Activated T-helper 1 cell treated with anti-CD3 and anti-CD28 coated beads, Interleukin-12 subunit alpha, Interleukin-12 subunit beta, Interleukin-2, Interleukin-4 antibody, amounts not matched to agents 30 ng/mL and 10 ng/mL and 1 ng/mL, durations not matched to agents 14 hours and 24 hours and 36 hours (primary cell): ENCODE measurements at regions not wholly inside any gene's neighbourhood (a gene's known extent, or its start where the extent isn't known, plus 50 kb on each side); places are given as distances from the start of the nearest gene placed in this dataset.
A peak's percentile ranks its signal among the peaks of the same experiment; 100 is the strongest.

ENCODE experiments used
- DNase-seq: peaks from one replicate; pipeline ENCODE4 v3.0.0; 2021; ENCODE audit warnings: low spot score
- H3K27ac Mint-ChIP-seq: one replicate; pipeline ENCODE4 v1.8.0; 2021; ENCODE audit warnings: mild to moderate bottlenecking, mixed read lengths
- H3K27me3 Mint-ChIP-seq: one replicate; pipeline ENCODE4 v1.8.0; 2022; ENCODE audit warnings: mild to moderate bottlenecking, moderate library complexity, mixed read lengths; ENCODE audit not compliant: insufficient read depth
- H3K36me3 Mint-ChIP-seq: one replicate; pipeline ENCODE4 v1.8.0; 2021; ENCODE audit warnings: low read depth, mixed read lengths
- H3K4me1 Mint-ChIP-seq: one replicate; pipeline ENCODE4 v1.8.0; 2021; ENCODE audit warnings: low read depth, mixed read lengths
- H3K4me3 Mint-ChIP-seq: one replicate; pipeline ENCODE4 v1.8.0; 2021; ENCODE audit warnings: mild to moderate bottlenecking, moderate library complexity, mixed read lengths
- H3K9me3 Mint-ChIP-seq: one replicate; pipeline ENCODE4 v1.8.0; 2021; ENCODE audit warnings: mixed read lengths
- intact Hi-C: fragments of 100-400 bp; cut with micrococcal nuclease; formaldehyde crosslinking; loops from one replicate; pipeline ENCODE4 v1.15.1; 2024

DNA sequence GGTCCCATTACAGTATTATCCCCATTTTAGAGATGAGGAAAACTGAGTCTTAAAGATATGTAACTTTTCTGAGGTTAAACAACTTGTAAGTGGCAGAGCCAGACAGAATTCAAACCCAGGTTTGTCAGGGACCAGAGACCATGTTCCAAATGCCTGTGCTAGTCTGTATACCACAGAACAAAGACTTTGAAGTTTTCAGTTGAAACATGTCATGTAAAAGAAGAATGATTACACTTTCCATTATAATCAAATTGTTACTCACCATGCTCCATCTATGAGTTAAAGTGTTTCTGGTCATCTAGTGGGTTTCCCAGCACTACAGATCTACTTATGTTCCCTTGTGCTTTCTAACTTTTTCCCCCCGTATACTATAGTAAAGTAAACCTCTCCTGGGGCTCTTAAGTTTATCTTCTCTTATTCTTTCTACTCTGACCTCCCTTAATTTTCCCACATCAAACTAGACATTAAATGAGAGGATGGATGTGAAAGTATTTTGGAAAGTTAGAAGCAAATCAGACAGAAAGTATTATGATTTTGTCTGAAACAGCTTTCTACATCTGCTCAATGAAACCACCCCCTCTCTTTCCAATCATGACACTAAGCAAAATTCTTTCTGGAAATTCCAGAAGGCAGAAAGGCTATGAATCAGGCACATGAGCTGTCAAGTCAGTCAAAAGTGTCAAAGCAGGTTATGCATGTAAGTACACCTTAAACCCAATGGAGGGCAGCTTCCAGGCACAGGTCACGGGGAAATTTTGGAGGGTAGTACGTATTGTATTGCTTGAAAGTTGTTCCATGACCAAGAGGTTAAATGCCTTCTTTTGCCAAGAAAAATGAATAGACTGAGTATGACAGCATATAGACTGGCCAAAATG, 132.7 kb upstream of the MAP3K7 start:
- intact Hi-C loops, result no loop called here
- no peak overlapping the region for H3K4me3 Mint-ChIP-seq
- H3K36me3 Mint-ChIP-seq, result no peaks in the 10 kb centered on the region
- peaks cover 7% of the 10 kb centered on the region for H3K27me3 Mint-ChIP-seq
- DNase-seq, result no peak
- H3K4me1 Mint-ChIP-seq, result peaks cover 5% of the 10 kb centered on the region
- H3K9me3 Mint-ChIP-seq, result no peaks in the 10 kb centered on the region
- H3K27ac Mint-ChIP-seq, result peak overlapping the region; percentile 34

DNA sequence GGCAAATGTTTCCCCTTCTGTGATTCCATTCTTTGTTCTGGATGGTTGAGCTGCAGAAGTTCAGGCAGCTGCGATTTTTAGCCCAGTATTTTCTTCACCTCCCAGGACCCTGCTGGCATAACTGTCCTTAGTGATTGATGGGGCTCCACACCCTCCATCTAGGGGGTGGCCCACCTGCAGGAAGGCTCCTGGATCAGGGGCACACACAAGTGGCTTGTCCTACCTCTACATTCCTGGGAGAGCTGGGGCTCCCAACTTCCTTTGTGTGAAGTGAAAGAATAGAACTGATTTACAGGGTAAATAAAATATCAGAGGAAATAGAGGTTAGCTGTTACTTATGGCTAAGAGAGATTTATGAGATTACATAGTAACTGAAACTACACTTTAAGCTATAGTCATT, 129.5 kb upstream of the MAP3K7 start:
- intact Hi-C loops, result no loop called here
- Mint-ChIP-seq H3K4me3 (no peak overlapping the region), H3K27ac (no peak overlapping the region), H3K27me3 (peaks cover 17% of the 10 kb centered on the region), H3K9me3 (no peaks in the 10 kb centered on the region), H3K36me3 (no peaks in the 10 kb centered on the region), H3K4me1 (peaks cover 5% of the 10 kb centered on the region)
- no peak for DNase-seq

DNA sequence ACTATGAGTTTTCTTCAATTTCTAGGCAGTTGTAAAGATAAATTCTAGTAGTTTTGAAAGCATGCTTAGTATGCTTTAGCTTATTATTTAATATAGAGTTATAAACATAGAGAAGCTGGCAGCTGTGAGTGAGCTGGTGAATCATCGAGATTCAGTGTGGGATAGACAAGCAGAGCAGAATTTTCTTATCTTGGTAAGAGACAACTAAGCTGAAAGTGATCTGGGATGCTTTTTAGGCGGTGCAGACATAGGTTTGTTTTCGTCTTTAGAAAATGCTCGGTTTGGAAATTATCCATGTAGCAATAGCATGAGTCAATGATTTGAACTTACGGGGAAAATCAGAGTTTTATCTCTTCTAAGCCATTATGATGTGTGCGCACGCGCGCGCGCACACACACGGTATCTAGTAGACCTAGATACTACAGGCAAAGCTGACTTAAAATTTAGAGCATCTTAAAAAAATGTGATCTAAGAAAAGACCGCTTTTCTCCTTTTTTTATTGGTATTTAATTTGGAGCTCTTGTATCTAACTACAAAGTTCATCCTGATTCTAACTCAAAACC, 128.3 kb upstream of the MAP3K7 start:
- intact Hi-C loops, result no loop called here
- no peak for DNase-seq
- Mint-ChIP-seq H3K4me1 (peaks cover 5% of the 10 kb centered on the region), H3K27ac (no peak overlapping the region), H3K4me3 (no peak overlapping the region), H3K27me3 (peaks cover 17% of the 10 kb centered on the region), H3K9me3 (no peaks in the 10 kb centered on the region), H3K36me3 (no peaks in the 10 kb centered on the region)

DNA sequence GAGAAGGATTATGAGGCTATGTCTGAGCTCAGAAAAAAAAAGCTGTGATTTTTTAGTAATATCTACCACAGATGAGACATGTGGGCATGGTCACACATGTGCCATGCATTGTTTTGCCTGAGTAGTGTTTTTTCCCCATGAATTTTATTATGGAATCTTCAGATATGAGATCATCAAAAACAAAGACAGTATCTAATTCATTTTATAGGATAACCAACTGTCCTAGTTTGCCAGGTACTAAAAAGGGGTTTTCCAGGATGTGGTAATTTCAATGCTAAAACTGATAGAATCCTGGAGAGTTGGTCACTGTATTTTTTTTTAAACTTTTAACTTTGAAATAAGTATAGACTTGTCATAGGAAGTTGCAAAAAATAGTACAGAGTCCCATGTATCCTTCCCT, 127.4 kb upstream of the MAP3K7 start:
- Mint-ChIP-seq H3K27me3 (peaks cover 17% of the 10 kb centered on the region), H3K36me3 (no peaks in the 10 kb centered on the region), H3K9me3 (no peaks in the 10 kb centered on the region), H3K4me3 (no peak overlapping the region), H3K27ac (no peak overlapping the region), H3K4me1 (no peaks in the 10 kb centered on the region)
- intact Hi-C loops, result no loop called here
- DNase-seq, result no peak

DNA sequence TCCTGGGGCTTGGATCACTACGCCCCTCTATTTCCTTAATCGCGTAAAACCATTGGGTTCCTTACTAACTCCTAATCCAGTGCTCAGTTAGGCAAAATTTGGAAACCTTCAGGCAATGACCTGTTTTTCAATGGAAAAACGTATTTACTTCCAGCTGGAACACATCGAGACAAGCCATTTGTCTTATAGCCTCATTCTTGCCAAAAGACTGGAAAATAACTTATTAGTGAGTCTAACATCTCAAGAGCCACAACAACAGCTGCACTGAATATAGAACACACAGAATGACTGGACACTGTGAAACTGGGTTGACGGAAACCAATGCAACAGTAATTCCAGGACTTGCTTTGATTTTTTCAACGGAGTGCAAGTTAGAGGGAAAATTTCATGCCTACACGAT, 125.2 kb upstream of the MAP3K7 start:
- no peak overlapping the region for H3K27ac Mint-ChIP-seq
- H3K27me3 Mint-ChIP-seq, result peaks cover 12% of the 10 kb centered on the region
- H3K36me3 Mint-ChIP-seq, result no peaks in the 10 kb centered on the region
- DNase-seq, result no peak
- H3K9me3 Mint-ChIP-seq, result no peaks in the 10 kb centered on the region
- H3K4me3 Mint-ChIP-seq, result no peak overlapping the region
- H3K4me1 Mint-ChIP-seq, result no peaks in the 10 kb centered on the region
- intact Hi-C loops, result no loop called here

DNA sequence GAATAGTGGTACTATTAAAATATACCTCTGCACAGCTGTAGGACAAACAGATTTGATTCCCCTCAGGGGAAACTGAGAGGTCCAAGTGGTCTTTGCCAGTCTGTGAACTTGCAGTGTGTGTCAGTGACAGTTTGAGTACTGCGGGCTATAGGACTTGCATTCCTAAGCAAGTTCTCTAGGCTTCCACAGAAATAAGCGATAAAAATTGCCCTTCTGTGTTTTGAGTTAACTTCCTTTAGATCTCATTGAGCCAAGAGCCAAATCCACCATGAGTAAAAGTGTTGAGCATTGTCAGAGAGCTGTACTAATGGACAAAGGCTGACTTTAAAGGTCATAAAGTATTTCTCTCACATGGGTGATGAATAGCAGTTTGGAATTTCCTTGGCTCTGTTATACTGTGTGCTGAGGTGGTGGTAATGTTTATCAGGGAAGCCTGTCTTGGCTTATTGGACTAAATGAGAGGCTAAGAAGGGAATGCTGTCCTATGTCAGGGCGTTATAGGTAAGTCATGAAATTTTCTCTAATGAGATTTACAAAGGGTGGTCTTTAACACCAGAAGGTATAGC, 122.6 kb upstream of the MAP3K7 start:
- no peak for DNase-seq
- no peaks in the 10 kb centered on the region for H3K9me3 Mint-ChIP-seq
- intact Hi-C loops, result no loop called here
- no peak overlapping the region for H3K27ac Mint-ChIP-seq
- no peaks in the 10 kb centered on the region for H3K4me1 Mint-ChIP-seq
- H3K36me3 Mint-ChIP-seq, result no peaks in the 10 kb centered on the region
- H3K27me3 Mint-ChIP-seq, result peaks cover 12% of the 10 kb centered on the region
- no peak overlapping the region for H3K4me3 Mint-ChIP-seq

DNA sequence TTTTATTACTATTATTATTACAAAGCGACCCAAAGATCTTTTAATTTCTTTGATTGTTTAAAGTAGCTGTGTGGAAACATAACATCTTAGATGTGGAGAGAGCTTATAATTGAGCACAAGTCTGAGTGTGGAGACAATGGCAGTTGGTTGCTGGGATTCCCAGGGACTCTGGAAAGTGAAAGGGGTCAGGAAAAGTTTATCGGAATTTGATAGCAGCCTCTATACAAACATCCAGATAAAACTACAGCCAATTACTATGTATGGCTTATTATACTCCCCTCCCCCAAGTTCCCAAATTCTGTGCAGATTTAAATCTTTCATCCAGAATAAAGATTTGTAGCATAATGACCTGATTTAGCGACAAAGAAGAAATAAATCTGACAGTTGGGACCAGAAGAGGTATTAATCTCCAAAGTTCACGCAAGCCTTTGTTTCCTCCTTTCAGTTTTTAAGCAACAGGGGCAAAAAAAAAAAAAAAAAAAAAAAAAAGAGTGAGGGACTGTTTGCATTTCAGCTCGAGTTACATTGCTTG, 121.4 kb upstream of the MAP3K7 start:
- Mint-ChIP-seq H3K4me3 (no peak overlapping the region), H3K27me3 (peaks cover 12% of the 10 kb centered on the region), H3K9me3 (no peaks in the 10 kb centered on the region), H3K4me1 (no peaks in the 10 kb centered on the region), H3K27ac (no peak overlapping the region), H3K36me3 (no peaks in the 10 kb centered on the region)
- intact Hi-C loops, result no loop called here
- DNase-seq, result no peak

DNA sequence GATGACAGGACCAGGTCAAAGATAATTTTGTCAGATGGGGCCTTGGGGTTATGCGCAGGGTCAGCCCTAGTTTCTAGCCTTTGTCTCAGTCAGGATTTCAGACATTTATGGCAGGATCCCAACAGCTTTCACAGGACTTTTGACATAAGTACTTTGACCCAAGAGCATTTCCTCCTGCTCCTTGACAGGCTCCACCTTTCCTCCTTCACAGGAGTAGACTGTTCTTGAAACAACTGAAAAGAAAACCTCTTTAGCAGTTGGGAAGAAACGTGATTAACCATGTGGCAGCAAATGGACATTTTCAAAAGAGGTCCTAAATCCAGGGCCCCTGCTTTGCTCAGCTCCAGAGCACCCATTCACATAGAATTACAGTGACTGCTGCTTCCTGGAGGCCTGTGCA, 120.4 kb upstream of the MAP3K7 start:
- no peak overlapping the region for H3K27ac Mint-ChIP-seq
- no peaks in the 10 kb centered on the region for H3K9me3 Mint-ChIP-seq
- H3K36me3 Mint-ChIP-seq, result no peaks in the 10 kb centered on the region
- intact Hi-C loops, result no loop called here
- no peak overlapping the region for H3K4me3 Mint-ChIP-seq
- no peak for DNase-seq
- H3K27me3 Mint-ChIP-seq, result peaks cover 6% of the 10 kb centered on the region
- no peaks in the 10 kb centered on the region for H3K4me1 Mint-ChIP-seq

DNA sequence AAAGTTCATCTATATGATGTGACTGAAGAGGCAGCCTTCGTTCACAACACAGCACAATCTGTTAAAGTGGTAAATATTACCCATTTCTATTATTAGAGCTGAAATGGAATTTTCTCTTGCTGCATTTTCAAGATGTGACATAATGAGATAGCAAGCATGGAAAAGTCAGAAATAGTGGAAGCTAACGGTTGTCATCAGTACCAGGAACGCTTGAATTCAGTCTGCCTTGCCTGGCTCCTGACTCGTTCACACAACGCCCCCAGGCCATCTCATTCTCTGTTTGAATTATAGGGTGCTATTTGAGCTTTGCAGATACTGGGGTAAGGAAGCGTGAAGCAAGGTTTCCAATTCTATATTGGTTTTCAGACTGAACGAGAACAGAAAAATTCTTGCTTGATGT, 116.5 kb upstream of the MAP3K7 start:
- H3K4me1 Mint-ChIP-seq, result peaks cover 12% of the 10 kb centered on the region
- H3K36me3 Mint-ChIP-seq, result no peaks in the 10 kb centered on the region
- intact Hi-C loops, result no loop called here
- DNase-seq, result no peak
- H3K4me3 Mint-ChIP-seq, result no peak overlapping the region
- H3K27ac Mint-ChIP-seq, result no peak overlapping the region
- peaks cover 8% of the 10 kb centered on the region for H3K27me3 Mint-ChIP-seq
- H3K9me3 Mint-ChIP-seq, result no peaks in the 10 kb centered on the region

DNA sequence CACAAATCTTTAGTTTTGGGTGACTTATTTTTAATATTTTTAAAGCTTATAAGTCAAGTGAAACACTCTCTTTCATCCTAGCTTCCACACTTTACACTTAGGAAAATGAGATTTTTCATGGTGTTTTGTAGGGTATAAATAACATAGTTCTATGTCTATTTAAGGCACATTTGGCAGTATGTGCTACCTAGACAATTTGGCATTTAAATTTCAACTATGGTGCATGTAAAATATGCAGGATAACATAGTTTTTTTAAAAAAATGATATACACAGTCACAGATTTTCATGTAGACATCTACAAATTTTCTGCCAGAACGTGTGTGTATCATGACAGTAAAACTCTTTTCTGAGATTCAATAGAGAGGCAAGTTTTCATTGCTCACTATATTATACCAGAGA, 115.1 kb upstream of the MAP3K7 start:
- intact Hi-C loops, result no loop called here
- no peaks in the 10 kb centered on the region for H3K36me3 Mint-ChIP-seq
- H3K9me3 Mint-ChIP-seq, result no peaks in the 10 kb centered on the region
- H3K4me1 Mint-ChIP-seq, result peaks cover 12% of the 10 kb centered on the region
- no peak overlapping the region for H3K27ac Mint-ChIP-seq
- no peak for DNase-seq
- H3K4me3 Mint-ChIP-seq, result no peak overlapping the region
- peaks cover 8% of the 10 kb centered on the region for H3K27me3 Mint-ChIP-seq

DNA sequence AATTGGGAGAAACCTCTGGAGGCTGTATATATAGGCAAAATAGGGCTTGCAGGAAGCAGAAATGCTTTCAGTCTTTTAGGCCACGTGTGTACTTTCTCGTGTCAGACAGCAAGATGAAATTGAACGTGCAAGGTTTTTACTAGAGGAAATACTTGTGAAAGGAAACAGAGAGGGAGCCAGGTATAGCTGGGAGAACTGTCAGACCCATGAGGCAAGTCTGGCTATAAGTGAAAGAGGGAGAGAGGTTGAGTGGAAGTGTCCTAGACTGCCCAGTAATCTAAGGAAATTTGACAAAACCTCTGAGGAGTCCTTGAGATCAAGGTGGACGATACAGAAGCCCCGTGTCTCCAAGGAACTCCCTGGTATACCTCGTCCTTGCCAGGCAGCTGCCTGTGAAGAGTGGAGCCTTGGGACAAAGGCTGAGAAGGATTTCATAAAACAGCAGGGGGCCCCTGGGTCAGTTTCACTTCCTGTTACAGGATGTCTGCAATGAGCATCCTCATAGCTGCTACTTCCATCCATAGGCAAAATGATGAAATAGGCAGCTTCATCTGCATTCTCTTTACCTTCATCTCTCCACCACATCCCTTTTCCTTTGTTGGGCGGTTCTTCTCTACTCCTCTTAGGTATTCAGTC, 114.4 kb upstream of the MAP3K7 start:
- H3K36me3 Mint-ChIP-seq, result no peaks in the 10 kb centered on the region
- no peaks in the 10 kb centered on the region for H3K9me3 Mint-ChIP-seq
- no peak overlapping the region for H3K27ac Mint-ChIP-seq
- intact Hi-C loops, result no loop called here
- DNase-seq, result no peak
- H3K4me1 Mint-ChIP-seq, result peaks cover 12% of the 10 kb centered on the region
- H3K4me3 Mint-ChIP-seq, result no peak overlapping the region
- H3K27me3 Mint-ChIP-seq, result peaks cover 8% of the 10 kb centered on the region

DNA sequence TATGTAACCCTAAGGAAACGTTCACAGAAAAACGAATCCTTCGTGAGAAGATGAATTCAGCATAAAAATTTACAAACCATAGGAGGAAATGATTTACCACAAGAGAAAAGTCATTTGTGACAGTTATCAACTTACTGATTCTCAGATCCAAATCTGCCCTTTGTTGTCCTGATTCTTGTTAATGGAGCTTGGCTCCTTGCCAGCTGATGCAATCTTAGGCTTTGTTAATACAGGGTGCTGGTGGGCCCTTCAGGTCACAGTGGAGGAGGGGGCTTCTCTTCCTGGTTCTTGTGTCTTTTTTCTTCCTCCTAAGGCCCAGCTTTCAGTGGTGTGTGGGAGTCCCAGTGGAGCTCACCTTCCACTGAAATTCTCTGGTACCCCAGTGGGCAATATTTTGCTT, 108.4 kb upstream of the MAP3K7 start:
- DNase-seq, result no peak
- Mint-ChIP-seq H3K4me3 (no peak overlapping the region), H3K36me3 (no peaks in the 10 kb centered on the region), H3K9me3 (no peaks in the 10 kb centered on the region), H3K27ac (no peak overlapping the region), H3K27me3 (peaks cover 6% of the 10 kb centered on the region), H3K4me1 (no peaks in the 10 kb centered on the region)
- intact Hi-C loops, result no loop called here

DNA sequence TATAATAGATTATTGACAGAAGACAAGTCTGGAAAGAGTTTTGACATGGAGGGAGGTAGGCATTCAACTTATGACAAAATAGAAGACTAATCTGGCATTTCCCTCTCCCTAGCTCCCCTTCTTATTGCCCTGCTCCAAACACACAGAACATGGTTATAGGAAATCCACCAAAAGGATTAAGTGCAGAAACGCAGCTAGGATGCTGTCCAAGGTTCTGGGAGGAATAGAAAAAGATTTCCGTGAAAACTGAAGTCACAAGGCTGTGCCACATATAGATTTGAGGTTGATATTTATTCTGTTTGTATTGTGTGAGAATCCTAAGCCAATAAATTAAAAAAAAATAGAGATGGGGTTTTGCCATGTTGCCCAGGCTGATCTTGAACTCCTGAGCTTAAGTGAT, 107.9 kb upstream of the MAP3K7 start:
- H3K4me3 Mint-ChIP-seq, result no peak overlapping the region
- no peaks in the 10 kb centered on the region for H3K36me3 Mint-ChIP-seq
- no peak overlapping the region for H3K27ac Mint-ChIP-seq
- H3K9me3 Mint-ChIP-seq, result no peaks in the 10 kb centered on the region
- H3K27me3 Mint-ChIP-seq, result peaks cover 2% of the 10 kb centered on the region
- intact Hi-C loops, result no loop called here
- no peaks in the 10 kb centered on the region for H3K4me1 Mint-ChIP-seq
- no peak for DNase-seq
